ENCODE measurements at regions not wholly inside any gene's neighbourhood (a gene's known extent, or its start where the extent isn't known, plus 50 kb on each side); places are given as distances from the start of the nearest gene placed in this dataset.

DNA sequence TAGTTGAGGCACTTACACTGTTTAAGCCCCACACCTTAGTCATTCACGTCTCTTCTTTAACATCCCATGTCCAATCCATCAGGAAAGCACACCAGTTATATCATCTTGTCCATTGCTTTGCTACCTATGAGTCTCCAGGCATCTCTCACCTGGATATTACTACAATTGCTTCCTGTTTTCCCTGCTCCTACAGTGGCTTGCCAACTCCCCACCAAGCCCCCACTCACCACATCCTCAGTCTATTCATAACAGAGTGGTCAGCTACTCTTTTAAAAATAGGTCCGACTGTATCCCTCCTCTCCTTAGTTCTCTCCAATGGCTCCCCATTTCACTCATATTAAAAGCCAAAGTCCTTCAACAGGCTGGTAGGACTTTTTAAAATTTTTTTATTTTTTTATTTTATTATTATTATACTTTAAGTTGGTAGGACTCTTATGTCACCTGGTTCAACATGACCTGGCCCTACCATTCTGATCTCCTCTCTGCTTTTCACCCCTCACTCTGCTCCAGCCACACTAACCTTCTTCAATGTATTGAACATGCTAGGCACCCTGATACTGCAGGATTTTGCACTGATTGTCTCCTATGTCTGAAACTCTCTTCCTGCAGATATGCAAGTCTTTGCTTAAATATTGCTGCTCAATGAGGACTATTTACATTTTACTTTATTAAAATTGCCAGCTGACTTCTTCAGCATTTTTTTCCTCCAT lies 253.2 kb downstream of the CYRIA start:
- no peaks in the 10 kb centered on the region for H3K27me3 ChIP-seq (ENCODE audit: insufficient read depth, low read length)
- no peaks in the 10 kb centered on the region for H3K9me3 ChIP-seq (ENCODE audit: control insufficient read depth, low read depth, low read length)
- no peak overlapping the region for H2AK5ac ChIP-seq (ENCODE audit: insufficient read length, low read length)
- no peaks in the 10 kb centered on the region for H3K23me2 ChIP-seq (ENCODE audit: insufficient read length, low read depth, low read length, poor library complexity, severe bottlenecking)
- no peak overlapping the region for H2BK12ac ChIP-seq (ENCODE audit: insufficient read length, low read depth, low read length)
- H3K79me2 ChIP-seq (ENCODE audit: insufficient read depth, low read length): no peaks in the 10 kb centered on the region
- H2BK120ac ChIP-seq (ENCODE audit: low read depth, low read length, poor library complexity, severe bottlenecking): no peak overlapping the region
- no peak overlapping the region for H3K23ac ChIP-seq (ENCODE audit: insufficient read length, low read depth, low read length)
- Mint-ChIP-seq H3K4me3 (no peak overlapping the region), H3K4me1 (no peaks in the 10 kb centered on the region), H3K27ac (no peak overlapping the region), H3K27me3 (ENCODE audit: low read depth) (no peaks in the 10 kb centered on the region), H3K36me3 (ENCODE audit: insufficient read depth in 1 of 3, low read depth in 3 of 3) (peaks cover 0 to 4% (median 2%) of the 10 kb centered on the region in 3 experiments; a peak in 3 of 7 replicates), H3K9me3 (peaks cover 4 to 5% of the 10 kb centered on the region in 2 experiments; a peak in 4 of 5 replicates)
- H3K27ac ChIP-seq (ENCODE audit: insufficient read length, low read depth, low read length): no peak overlapping the region
- no peak overlapping the region for H3T11ph ChIP-seq (ENCODE audit: low read length)
- TF ChIP-seq, protein P1, sequence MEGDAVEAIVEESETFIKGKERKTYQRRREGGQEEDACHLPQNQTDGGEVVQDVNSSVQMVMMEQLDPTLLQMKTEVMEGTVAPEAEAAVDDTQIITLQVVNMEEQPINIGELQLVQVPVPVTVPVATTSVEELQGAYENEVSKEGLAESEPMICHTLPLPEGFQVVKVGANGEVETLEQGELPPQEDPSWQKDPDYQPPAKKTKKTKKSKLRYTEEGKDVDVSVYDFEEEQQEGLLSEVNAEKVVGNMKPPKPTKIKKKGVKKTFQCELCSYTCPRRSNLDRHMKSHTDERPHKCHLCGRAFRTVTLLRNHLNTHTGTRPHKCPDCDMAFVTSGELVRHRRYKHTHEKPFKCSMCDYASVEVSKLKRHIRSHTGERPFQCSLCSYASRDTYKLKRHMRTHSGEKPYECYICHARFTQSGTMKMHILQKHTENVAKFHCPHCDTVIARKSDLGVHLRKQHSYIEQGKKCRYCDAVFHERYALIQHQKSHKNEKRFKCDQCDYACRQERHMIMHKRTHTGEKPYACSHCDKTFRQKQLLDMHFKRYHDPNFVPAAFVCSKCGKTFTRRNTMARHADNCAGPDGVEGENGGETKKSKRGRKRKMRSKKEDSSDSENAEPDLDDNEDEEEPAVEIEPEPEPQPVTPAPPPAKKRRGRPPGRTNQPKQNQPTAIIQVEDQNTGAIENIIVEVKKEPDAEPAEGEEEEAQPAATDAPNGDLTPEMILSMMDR (conservative IDR thresholded peaks at IDR 0.05): no peak
- no peak overlapping the region for H3K18ac ChIP-seq (ENCODE audit: insufficient read length, low read depth, low read length)
- no peak overlapping the region for H4K91ac ChIP-seq (ENCODE audit: insufficient read length, low read depth, low read length)
- H3K4me1 ChIP-seq (ENCODE audit: insufficient read depth, low read length): no peaks in the 10 kb centered on the region
- no peaks in the 10 kb centered on the region for H3K79me1 ChIP-seq (ENCODE audit: insufficient read depth, low read depth, low read length, poor library complexity, severe bottlenecking)
- H3K4ac ChIP-seq (ENCODE audit: low read depth, low read length): no peak overlapping the region
- no peak overlapping the region for H2BK15ac ChIP-seq (ENCODE audit: low read depth, low read length)
- H2BK20ac ChIP-seq (ENCODE audit: low read depth, low read length, poor library complexity, severe bottlenecking): no peak overlapping the region
- no peak overlapping the region for H2BK5ac ChIP-seq (ENCODE audit: insufficient read length, low read length)
- no peaks in the 10 kb centered on the region for H4K20me1 ChIP-seq (ENCODE audit: control insufficient read depth, insufficient read depth, insufficient read length)
- no peak overlapping the region for H3K56ac ChIP-seq (ENCODE audit: insufficient read length, low read depth, low read length)
- WGBS (ENCODE audit: extremely low coverage, insufficient read length, low lambda C conversion rate): no CpG with 5 or more reads among the region's 2 CpGs
- H3K4me2 ChIP-seq (ENCODE audit: insufficient read depth, insufficient read length, low read length): no peak overlapping the region
- H2AFZ ChIP-seq (ENCODE audit: low read length): no peak overlapping the region
- no peak overlapping the region for H4K8ac ChIP-seq (replicated peaks; ENCODE audit: insufficient read length, low read depth, low read length)
- H4K5ac ChIP-seq (ENCODE audit: insufficient read length, low read depth, low read length): no peak overlapping the region
- H3K14ac ChIP-seq (ENCODE audit: insufficient read depth, low read length): no peak overlapping the region
- no peak overlapping the region for H3K9ac ChIP-seq (ENCODE audit: extremely low read depth, insufficient read length, low read length)
- no peak for DNase-seq

Data from H9 (cell line).